ENCODE measurements at regions not wholly inside any gene's neighbourhood (a gene's known extent, or its start where the extent isn't known, plus 50 kb on each side); places are given as distances from the start of the nearest gene placed in this dataset.
"Not testable (repeated sequence)": the region's sequence is repeated elsewhere in the genome, so short reads cannot be mapped to it uniquely, and the experiment has no call there.

DNA sequence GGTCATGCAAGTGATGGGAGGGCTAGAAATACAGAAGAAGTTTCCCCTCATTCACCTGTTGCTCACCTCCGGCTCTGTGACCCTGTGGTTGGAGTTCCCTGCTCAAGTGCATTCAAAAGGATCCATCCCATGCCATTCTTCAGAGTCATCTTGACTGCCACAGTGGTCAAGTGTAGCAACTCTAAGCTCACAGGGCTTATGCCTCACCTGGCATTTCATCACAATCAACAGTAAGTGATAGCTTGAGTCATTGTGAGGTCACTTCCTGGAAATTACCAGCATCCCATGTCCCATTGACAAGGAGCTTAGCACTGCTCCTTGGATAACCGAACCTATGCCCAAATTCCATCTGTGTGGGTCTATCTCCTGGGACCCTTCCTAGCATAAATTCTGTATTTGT lies 55.6 kb downstream of the OR4C45 start:
- Histone ChIP-seq H3K27me3 (ENCODE audit: insufficient read depth, low read length) (no peaks in the 10 kb centered on the region), H3K4me3 (ENCODE audit: low read length) (no peak overlapping the region), H3K4me1 (ENCODE audit: insufficient read depth, low read length) (no peaks in the 10 kb centered on the region), H3K9me3 (ENCODE audit: low read depth, low read length) (no peaks in the 10 kb centered on the region)

DNA sequence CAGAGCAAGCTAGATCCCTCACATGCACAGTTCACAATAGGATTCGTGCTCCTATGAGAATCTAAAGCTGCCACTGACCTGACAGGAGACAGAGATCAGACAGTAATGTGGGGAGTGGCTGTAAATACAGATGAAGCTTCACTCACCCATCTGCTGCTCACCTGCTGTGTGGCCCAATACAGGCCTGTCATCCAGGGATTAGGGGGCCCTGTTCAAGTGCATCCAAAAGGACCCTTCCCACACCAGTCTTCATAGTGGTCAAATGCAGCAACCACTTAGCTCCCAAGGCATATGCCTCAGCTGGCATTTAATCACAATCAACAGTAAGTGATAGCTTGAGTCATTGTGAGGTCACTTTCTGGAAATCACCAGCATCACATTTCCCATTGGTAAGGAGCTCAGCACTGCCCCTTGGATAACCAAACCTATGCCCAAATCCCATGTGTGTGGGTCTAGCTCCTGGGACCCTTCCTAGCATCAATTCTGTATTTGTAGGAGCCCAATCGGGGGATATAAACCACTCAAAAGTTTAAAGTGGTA lies 65.6 kb downstream of the OR4C45 start:
- Histone ChIP-seq H3K9me3 (ENCODE audit: low read depth, low read length) (no peaks in the 10 kb centered on the region), H3K27me3 (ENCODE audit: insufficient read depth, low read length) (no peaks in the 10 kb centered on the region), H3K4me1 (ENCODE audit: insufficient read depth, low read length) (no peaks in the 10 kb centered on the region), H3K4me3 (ENCODE audit: low read length) (no peak overlapping the region)

DNA sequence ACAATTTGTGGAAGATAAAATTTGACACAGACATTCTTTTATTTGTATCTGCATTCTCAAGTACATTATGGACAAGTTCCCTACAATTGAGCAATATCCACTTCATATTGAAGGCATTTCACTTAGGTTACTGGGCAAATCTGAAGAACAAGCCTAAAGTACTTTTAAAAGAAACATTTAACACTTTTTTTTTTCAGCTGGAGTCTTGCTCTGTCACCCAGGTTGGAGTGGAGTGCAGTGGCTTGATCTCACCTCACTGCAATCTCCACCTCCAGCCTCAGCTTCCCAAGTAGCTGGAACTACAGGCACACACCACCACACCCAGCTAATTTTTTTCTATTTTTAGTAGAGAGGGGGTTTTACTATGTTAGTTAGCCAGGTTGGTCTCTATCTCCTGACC lies 70.2 kb downstream of the OR4C45 start:
- H3K4me3 ChIP-seq (ENCODE audit: low read length) = no peak overlapping the region
- no peaks in the 10 kb centered on the region for H3K9me3 ChIP-seq (ENCODE audit: low read depth, low read length)
- H3K4me1 ChIP-seq (ENCODE audit: insufficient read depth, low read length) = no peaks in the 10 kb centered on the region
- no peaks in the 10 kb centered on the region for H3K27me3 ChIP-seq (ENCODE audit: insufficient read depth, low read length)

DNA sequence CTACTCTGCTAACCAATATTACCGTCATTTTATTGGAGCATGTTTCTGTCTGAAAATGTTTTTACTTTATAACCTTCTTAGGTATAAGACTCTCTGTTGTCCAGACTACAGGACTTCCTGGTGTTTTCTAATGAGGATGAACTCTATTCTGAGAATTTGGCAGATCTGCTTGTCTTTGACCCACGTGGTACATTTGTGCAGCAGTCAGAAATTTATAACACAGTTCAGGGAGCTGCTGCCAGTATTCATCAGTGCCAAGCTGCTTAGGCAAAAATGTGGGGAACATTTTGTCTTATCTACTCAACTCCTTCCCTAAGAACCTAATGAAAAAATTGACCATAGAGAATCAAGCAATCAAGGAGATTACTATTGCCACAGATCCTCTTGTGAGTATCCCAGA lies 108.0 kb downstream of the OR4C45 start:
- not testable (repeated sequence) for H3K4me1 ChIP-seq (ENCODE audit: insufficient read depth, low read length); H3K27me3 ChIP-seq (ENCODE audit: insufficient read depth, low read length); H3K4me3 ChIP-seq (ENCODE audit: low read length); H3K9me3 ChIP-seq (ENCODE audit: low read depth, low read length)

DNA sequence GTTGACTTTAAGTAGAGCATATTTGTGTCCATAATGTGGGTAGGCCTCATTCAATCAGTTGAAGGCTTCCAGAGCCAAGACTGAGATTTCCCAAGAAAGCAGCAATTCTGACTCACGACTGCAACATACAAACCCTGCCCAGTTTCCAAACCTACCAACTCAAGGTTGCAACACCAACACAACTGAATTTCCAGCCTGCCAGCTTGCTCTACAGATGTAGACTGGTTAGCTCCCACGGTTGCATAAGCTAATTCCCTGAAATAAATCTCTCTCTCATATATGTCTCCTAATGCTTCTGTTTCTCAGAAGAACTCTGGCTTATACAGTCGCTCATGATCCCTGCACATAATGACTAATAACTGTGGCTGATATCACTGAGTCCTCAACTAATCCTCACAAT lies 113.6 kb downstream of the OR4C45 start:
- not testable (repeated sequence) for H3K4me3 ChIP-seq (ENCODE audit: low read length); H3K27me3 ChIP-seq (ENCODE audit: insufficient read depth, low read length); H3K9me3 ChIP-seq (ENCODE audit: low read depth, low read length); H3K4me1 ChIP-seq (ENCODE audit: insufficient read depth, low read length)

DNA sequence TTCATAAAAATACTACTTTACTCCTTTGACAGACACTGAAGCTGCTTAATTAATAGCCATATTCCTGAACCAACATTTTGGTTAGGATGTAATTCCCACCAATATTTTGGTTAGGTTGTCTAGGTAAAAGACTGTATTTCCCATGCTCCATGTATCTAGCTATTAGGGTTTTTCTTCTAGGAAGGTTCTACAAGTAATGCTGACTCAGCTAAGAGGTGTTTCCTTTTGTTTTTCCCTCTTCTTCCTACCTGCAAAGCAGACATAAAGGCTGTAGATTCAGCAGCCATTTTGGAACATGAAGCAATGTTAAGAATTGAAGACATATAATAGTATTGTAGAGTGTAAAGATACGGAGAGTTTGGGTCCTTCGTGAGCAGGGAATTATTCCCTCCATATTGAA lies 115.3 kb downstream of the OR4C45 start:
- not testable (repeated sequence) for H3K9me3 ChIP-seq (ENCODE audit: low read depth, low read length); H3K27me3 ChIP-seq (ENCODE audit: insufficient read depth, low read length); H3K4me3 ChIP-seq (ENCODE audit: low read length); H3K4me1 ChIP-seq (ENCODE audit: insufficient read depth, low read length)

DNA sequence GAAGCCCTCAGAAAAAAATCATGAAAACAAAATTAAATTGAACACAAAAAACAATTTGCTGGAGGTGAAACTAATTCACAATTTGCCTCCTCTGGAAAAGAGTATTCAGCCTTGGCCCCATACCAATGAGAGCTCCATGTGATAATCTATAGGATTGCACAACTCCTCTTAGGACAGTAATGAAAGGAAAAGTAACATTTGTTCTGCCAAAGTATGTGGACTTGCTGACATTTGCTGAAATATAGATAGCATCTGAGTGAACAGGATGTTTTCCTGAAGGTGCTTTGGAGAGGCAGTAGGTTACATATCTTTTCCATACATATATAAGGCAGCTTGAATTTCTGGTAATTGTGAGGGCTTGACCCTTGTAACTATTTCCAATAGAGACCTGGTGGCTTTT lies 122.8 kb downstream of the OR4C45 start:
- Histone ChIP-seq H3K9me3 (ENCODE audit: low read depth, low read length) (no peaks in the 10 kb centered on the region), H3K27me3 (ENCODE audit: insufficient read depth, low read length) (no peaks in the 10 kb centered on the region), H3K4me3 (ENCODE audit: low read length) (no peak overlapping the region), H3K4me1 (ENCODE audit: insufficient read depth, low read length) (no peaks in the 10 kb centered on the region)

DNA sequence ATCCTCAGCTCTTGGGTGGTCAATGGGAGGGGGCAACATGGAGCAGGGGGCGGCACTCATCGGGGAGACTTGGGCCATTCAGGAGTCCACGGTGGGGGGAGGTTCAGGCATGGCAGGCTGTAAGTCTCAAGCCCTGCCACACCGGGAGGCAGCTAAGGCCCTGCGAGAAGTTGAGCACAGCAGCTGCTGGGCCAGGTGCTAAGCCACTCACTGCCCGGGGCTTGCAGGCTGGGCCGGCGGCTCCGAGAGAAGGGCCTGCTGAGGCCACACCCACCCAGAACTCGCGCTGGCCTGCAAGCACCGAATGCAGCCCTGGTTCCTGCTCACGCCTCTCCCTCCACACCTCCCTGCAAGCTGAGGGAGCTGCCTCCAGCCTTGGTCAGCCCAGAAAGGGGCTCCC lies 131.4 kb downstream of the OR4C45 start:
- Histone ChIP-seq H3K4me1 (ENCODE audit: insufficient read depth, low read length) (no peaks in the 10 kb centered on the region), H3K9me3 (ENCODE audit: low read depth, low read length) (no peaks in the 10 kb centered on the region), H3K27me3 (ENCODE audit: insufficient read depth, low read length) (no peaks in the 10 kb centered on the region), H3K4me3 (ENCODE audit: low read length) (no peak overlapping the region)

DNA sequence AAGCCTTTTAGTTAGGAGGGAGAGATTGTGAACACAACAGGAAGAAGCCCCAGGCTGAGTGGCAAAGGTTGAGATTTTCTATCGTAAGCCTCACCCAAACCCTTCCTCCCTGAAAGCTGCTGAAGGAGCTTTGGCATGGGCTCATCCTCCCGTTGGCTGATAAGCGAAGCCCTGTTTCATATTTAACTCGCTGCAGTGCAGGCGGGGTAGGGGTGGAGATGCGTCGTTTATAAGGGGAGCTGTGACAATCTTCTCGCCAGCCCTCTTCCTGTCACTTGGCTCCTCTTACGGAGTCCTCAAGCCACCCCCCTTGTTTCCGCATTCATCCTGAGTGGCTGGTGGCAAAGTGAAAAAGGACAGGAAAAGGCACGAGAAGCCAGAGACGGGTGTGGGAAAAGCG lies 137.0 kb downstream of the OR4C45 start:
- Histone ChIP-seq H3K4me3 (ENCODE audit: low read length) (no peak overlapping the region), H3K9me3 (ENCODE audit: low read depth, low read length) (no peaks in the 10 kb centered on the region), H3K4me1 (ENCODE audit: insufficient read depth, low read length) (no peaks in the 10 kb centered on the region), H3K27me3 (ENCODE audit: insufficient read depth, low read length) (no peaks in the 10 kb centered on the region)

DNA sequence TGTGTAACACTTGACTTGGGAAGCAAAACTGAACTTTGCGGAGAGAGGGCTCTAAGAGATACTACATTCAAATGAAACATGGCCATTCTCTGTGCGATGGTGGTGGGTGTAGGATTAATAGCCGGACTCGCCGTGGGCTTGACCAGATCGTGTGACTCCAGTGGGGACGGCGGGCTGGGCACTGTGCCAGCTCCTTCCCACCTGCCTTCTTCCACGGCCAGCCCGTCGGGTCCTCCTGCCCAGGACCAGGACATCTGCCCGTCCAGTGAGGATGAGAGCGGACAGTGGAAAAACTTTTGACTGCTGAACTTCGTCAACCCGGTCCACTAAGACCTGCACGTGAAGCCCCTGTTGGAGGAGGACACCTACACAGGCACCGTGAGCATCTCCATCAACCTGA lies 137.4 kb downstream of the OR4C45 start:
- no peak overlapping the region for H3K4me3 ChIP-seq (ENCODE audit: low read length)
- no peaks in the 10 kb centered on the region for H3K4me1 ChIP-seq (ENCODE audit: insufficient read depth, low read length)
- H3K27me3 ChIP-seq (ENCODE audit: insufficient read depth, low read length) = no peaks in the 10 kb centered on the region
- no peaks in the 10 kb centered on the region for H3K9me3 ChIP-seq (ENCODE audit: low read depth, low read length)

DNA sequence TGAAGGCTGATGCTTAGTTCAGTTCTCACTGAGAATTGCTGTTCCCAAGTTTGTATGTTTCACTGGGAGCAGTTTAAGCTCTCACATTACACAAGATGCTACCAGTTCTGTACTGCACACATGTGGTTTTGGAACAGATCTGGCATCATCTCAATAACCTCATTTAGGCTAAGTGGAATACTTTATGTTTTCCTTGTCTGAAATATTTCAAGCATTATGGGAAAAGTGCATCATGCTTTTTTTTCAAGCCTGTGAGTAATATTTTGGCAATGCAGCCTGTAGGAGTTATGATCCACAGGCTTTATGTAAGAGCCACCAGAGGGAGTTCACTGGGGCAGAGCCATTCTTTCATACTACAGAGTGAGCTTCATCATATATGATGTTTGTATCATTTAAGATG lies 141.5 kb downstream of the OR4C45 start:
- Histone ChIP-seq H3K27me3 (ENCODE audit: insufficient read depth, low read length) (no peaks in the 10 kb centered on the region), H3K4me1 (ENCODE audit: insufficient read depth, low read length) (no peaks in the 10 kb centered on the region), H3K9me3 (ENCODE audit: low read depth, low read length) (no peaks in the 10 kb centered on the region), H3K4me3 (ENCODE audit: low read length) (no peak overlapping the region)

DNA sequence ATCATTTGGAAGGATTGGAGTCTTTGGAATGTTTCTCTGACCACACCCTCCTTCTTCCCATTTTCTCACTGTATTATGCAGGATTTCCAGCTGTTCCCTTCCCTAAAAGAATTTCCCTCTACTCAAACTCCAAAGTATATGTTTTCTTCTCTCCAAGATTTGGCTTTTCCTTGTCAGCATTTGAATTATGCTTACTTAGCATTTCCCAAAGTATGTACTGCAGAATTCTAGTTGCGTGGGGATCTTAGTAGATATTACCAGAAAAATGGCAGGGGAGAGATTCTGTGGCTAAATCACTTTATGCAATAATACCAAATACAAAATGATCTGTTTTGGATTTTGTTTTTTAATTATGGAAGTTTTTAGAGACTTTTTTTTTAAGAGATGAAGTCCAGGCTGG lies 142.3 kb downstream of the OR4C45 start:
- Histone ChIP-seq H3K4me3 (ENCODE audit: low read length) (no peak overlapping the region), H3K4me1 (ENCODE audit: insufficient read depth, low read length) (no peaks in the 10 kb centered on the region), H3K9me3 (ENCODE audit: low read depth, low read length) (no peaks in the 10 kb centered on the region), H3K27me3 (ENCODE audit: insufficient read depth, low read length) (no peaks in the 10 kb centered on the region)

DNA sequence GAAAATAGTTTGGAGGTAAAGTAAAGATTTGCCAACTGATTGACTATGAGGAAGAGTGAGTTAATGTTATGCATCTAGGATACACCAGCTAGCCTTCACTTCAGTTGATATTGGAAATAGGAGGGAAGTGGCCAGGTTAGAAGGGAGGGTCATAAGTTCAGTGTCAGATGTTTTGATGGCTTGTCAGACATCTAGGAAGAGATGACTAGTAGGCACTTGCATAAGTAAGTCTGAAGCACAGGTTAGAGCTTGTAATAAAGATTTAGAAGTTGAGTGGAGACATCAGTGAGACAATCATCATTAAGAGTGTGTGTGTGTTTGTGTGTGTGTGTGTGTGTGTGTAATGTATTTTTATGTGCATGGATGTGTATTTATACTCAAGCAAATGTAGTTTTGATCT lies 146.1 kb downstream of the OR4C45 start:
- H3K4me3 ChIP-seq (ENCODE audit: low read length) = no peak overlapping the region
- H3K9me3 ChIP-seq (ENCODE audit: low read depth, low read length) = no peaks in the 10 kb centered on the region
- H3K27me3 ChIP-seq (ENCODE audit: insufficient read depth, low read length) = no peaks in the 10 kb centered on the region
- H3K4me1 ChIP-seq (ENCODE audit: insufficient read depth, low read length) = no peaks in the 10 kb centered on the region

DNA sequence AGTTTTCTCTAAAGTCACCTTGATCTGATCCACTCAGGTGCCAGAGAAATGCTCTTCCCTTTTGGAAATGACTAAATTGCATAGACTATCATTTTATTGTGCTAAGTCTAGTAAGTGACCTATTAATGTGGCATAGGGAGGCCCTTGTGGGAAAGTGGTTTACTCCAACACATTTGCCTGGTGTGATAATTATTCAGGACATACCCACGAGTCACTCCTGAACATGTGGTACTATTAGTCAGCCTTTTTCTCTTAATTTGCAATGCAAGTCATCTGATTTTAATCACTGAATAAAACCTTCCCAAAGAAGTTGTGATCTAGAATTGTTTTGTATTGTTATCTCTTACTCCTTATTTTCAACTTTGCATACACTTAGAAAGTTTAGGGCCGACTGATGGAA lies 148.7 kb downstream of the OR4C45 start:
- H3K4me3 ChIP-seq (ENCODE audit: low read length) = no peak overlapping the region
- no peaks in the 10 kb centered on the region for H3K9me3 ChIP-seq (ENCODE audit: low read depth, low read length)
- H3K4me1 ChIP-seq (ENCODE audit: insufficient read depth, low read length) = no peaks in the 10 kb centered on the region
- no peaks in the 10 kb centered on the region for H3K27me3 ChIP-seq (ENCODE audit: insufficient read depth, low read length)

DNA sequence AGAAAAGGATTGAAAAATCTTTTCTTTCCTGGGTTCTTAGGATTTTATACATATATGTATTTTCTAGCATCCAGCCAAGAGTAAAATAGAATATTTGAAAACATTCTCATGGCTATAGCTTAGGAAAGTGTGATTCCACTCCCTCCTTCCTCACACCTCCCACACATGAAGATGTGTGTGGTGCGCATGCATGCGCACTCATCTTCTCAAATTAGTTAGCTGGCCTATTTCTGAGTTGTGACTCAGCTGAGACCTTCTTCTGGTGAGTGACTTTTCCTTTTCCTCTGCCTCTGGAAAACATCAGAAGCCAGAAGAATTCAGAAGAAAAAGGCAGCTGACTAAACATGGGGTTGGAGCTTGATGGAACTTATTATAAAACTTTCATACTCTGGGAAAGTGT lies 149.8 kb downstream of the OR4C45 start:
- no peaks in the 10 kb centered on the region for H3K27me3 ChIP-seq (ENCODE audit: insufficient read depth, low read length)
- no peaks in the 10 kb centered on the region for H3K4me1 ChIP-seq (ENCODE audit: insufficient read depth, low read length)
- no peak overlapping the region for H3K4me3 ChIP-seq (ENCODE audit: low read length)
- no peaks in the 10 kb centered on the region for H3K9me3 ChIP-seq (ENCODE audit: low read depth, low read length)

DNA sequence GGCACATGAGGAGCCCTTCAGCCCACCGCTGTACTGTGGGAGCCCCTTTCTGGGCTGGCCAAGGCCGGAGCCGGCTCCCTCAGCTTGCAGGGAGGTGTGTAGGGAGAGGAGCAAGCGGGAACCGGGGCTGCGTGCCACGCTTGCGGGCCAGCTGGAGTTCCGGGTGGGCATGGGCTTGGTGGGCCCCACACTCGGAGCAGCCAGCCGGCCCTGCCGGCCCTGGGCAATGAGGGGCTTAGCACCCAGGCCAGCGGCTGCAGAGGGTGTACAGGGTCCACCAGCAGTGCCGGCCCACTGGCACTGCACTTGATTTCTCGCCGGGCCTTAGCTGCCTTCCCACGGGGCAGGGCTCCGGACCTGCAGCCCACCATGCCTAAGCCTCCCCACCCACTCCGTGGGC lies 150.5 kb downstream of the OR4C45 start:
- not testable (repeated sequence) for H3K9me3 ChIP-seq (ENCODE audit: low read depth, low read length); H3K27me3 ChIP-seq (ENCODE audit: insufficient read depth, low read length); H3K4me1 ChIP-seq (ENCODE audit: insufficient read depth, low read length); H3K4me3 ChIP-seq (ENCODE audit: low read length)

DNA sequence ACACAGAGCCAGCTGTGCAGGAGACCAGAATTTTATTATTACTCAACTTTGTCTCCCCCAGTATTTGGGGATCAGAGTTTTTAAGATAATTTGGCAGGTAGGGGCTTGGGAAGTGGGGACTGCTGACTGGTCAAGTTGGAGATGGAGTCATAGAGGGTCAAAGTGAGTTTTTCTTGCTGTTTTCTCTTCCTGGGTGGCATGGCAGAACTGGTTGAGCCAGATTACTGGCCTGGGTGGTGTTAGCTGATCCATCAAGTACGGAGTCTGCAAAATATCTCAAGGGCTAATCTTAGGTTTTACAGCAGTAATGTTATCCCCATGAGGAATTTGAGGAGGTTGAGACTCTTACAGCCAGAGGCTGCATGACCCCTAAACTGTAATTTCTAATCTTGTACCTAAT lies 153.5 kb downstream of the OR4C45 start:
- Histone ChIP-seq H3K4me1 (ENCODE audit: insufficient read depth, low read length) (no peaks in the 10 kb centered on the region), H3K9me3 (ENCODE audit: low read depth, low read length) (no peaks in the 10 kb centered on the region), H3K27me3 (ENCODE audit: insufficient read depth, low read length) (no peaks in the 10 kb centered on the region), H3K4me3 (ENCODE audit: low read length) (no peak overlapping the region)

Data from mononuclear cell (primary cell).